GM21723 (cell line): ENCODE measurements at regions not wholly inside any gene's neighbourhood (a gene's known extent, or its start where the extent isn't known, plus 50 kb on each side); places are given as distances from the start of the nearest gene placed in this dataset.

Experiments
- ATAC-seq: cut with Tn5 transposase; IDR thresholded peaks from one replicate; pipeline ENCODE4 v1.9.1; 2021; ENCODE audit warnings: mild to moderate bottlenecking, moderate library complexity; ENCODE audit not compliant: unreplicated experiment

DNA sequence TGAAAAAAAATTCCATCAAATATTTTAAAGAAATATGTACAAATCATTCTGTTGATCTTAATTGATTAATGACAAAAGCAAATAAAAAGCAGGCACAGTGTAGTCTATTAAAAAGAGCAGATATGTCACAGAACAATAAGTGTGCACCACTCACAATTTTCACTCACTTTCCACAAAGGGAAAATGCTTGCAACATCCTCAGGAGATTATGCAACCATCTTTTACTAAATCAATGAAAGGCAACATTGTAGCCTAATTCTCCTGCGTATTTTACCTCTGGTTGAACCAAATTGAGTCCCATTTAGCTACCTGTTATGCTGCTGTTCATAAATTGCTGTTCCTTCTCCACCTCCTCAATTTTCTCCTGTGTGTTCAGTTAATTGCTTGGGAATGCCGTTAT lies 1346.8 kb upstream of the PIK3C3 start:
- no peak for ATAC-seq

DNA sequence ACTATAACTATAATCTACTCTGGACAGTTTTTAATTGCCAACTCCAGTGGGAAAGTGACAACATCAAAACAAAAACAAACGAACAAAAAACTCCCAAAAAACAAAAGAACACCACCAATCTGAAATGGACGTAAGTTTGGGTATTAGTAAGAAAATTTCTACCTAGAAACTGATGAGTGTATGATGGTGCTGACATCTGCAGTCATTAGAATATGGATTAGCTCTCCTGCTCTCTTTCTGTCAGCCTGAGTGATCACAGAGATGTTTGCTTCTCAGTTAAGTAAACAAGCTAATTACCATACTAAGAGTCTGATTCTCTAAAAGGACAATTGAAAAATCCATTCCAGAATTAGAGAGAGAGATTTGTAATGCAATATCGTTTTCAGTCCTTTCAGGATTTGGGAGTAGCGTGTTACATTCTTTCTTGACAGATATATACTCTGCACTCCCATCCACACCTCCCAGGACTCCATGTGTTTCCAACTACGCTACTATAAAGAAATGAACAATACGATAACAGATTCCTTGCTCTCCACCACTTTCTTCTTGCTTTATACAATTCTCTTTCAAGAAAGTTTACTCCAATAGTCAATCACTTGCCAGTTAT lies 1347.4 kb upstream of the PIK3C3 start:
- ATAC-seq: no peak

DNA sequence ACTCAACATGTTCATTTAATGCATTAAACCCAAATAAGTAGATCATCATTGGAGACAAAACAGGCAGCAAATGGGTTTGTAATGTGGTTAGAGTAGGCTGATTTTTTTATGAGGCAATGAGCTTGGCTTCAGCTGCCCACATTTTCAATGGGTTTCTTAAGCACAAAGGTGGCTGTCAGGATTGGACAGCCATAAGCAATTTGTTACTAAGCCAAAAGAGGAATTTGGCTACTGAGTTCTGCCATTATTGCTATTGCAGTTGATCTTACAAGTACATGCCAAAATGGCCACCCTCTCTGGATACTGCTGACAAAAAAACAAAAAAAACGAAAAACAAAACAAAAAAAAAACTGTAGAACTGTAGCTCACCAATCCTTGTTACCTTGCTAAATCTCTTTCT lies 1348.0 kb upstream of the PIK3C3 start:
- ATAC-seq: no peak

DNA sequence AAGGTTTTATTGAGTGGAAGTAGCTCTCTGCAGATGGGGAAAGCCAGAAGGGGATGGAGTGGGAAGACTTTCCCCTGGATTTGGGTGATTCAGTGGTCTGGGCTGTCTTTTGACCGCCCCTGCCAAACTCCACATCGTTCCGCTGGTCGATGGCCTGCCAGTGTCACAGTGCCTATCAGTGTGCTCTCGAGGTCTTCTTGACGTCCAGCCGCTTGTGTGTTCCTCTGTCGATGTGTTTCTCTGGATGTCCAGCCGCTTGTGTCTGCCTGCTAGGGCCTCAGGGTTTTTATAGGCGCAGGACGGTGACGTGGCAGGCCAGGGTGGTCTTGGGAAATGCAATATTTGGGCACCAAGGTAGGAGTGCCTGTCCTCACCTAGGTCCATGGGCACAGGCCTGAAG lies 1371.4 kb upstream of the PIK3C3 start:
- no peak for ATAC-seq

DNA sequence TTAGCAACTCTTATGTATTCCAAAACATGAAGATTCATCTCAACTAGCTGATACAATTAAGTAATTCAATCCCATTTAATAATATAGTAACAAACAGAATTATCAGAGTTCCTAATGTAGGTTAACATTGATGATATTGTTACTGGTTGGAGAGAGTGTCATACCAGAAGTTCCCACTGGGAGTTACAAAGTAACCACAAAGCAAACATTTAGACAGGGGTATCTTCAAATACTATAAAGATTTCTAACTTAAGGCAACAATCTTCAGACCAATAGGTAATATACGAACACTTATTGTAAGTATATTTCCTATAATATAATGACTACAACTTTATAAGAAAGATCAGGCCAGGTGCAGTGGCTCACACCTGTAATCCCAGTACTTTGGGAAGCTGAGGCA lies 1372.9 kb upstream of the PIK3C3 start:
- ATAC-seq: no peak

DNA sequence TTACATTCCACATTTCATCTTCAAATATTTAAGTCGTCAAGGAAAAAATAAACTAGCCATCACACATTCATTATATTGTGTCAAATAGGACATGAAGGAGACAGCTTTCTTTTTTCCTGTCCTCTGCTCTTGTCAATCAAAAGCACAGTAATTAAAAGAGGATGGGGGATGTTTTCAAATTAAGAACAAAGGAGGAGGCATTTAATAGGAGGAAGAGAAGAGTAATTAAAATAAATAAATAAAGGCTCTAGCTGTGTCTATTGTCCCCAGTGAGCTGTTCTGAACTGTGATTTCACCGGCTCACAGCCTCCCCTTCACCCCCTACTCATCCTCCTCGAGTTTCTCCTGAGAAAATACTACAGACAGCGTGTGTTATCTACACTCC lies 1377.1 kb upstream of the PIK3C3 start:
- ATAC-seq: no peak

DNA sequence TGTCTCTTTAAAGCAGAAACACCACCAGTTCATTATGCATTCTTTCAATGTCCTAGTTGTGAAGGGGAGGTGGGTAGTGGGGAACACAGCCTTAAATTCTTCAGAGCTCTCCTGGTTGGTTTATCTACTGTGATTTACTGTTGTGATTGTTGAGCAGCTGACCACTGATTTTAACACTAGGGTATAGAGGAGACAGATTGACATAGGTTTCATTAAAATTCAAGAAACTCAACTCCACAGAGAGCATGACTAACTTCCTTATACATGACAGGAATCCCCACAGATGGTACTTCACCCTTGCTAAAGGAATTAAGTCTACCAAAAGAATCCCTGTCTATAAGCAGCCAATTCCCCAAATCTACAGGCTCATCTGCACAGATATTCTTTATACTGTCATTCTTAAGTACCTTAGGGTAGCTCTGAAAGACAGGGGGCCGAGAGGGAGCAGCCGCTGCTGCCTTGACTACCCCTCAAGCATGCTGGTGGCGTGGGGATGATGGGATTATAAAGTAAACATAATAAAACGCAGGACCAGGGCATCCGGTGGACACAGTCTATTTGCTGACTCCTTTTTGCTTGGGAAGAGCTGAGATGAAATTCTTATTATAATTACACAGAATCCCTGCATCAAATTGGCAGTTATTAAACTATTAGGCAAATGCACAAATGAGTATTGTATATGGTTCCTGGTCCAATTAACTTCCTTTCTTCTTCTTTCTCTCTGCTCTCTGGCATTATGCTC lies 1377.6 kb upstream of the PIK3C3 start:
- ATAC-seq: no peak

DNA sequence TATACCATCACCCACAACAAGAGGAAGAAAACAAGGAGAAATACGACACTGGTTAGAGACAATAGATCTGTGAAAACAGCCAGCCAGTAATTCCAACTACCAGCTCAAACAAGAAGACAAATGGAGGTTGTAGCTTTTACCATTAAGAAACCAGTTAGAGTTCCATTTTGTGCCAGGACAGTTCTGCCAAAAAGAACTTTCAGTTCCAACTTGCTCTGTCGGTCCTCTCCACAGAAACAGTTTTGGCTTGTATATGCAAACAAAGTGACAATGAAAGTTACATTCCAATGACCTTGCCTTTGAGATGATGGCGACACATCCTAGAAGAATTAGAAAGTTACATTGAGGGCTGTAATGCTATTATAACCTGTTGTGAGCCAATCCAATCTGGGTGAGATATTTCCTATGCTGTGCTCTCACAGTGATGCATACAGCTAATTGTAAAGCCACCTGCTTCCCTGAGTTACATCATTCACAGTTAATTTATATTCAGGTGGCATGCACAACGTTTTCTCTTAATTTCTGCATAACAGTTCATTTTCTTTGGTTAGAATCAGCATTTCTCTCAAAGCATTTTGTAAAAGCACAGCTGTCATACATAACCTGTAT lies 1378.4 kb upstream of the PIK3C3 start:
- ATAC-seq: no peak

DNA sequence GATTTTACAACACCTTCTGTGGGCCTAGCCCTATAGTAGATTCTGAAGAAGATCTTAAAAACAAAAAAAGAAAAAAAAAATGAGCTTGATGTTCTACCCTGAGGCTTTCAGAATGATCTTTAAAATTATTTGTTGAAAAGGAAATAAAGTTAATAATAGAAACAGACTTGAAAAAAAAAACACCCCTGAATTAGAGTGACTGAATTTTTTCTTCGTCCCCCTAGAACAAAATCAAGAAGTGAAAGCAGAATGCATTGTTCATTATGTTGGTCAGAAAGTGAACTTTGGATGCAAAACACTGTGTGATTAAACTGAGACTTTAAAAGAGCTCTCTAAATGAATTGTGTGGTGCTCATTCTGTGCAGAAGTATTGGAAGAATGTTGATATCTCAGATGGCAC lies 1384.4 kb upstream of the PIK3C3 start:
- ATAC-seq: no peak

DNA sequence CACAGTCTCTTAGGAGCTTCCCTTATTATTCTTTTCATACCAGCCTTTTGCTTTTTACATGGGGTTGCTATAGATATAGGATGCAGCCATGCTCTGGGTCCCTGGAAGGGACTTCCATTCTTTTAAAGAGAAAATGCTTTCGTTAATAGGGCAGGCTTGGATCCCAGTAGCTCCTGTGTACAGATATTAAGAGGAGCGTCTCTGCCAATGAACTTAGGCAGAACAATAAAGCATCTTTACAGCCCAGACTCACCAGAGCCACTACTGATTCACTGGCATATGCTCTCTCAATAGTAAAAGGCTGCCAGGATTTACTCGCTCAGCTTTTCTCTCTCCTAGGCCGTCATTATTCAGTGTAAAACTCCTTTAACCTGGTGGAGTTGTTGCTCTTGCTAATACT lies 1385.4 kb upstream of the PIK3C3 start:
- ATAC-seq: no peak

DNA sequence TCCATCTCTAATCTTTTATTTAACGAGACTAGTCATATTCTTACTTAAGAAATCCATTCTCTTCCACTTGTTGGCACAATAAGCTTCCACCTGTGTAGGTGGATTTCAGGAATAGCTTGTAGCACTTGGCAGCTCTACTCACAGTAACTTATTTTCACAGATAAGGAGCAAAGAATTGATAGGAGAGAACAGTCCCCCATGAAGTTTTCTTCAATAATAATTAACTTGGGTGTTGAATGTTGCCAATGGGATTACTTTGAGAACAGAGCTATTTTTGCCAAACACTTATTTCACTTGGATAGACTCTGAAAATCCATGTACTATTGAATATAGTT lies 1388.6 kb upstream of the PIK3C3 start:
- ATAC-seq: no peak

DNA sequence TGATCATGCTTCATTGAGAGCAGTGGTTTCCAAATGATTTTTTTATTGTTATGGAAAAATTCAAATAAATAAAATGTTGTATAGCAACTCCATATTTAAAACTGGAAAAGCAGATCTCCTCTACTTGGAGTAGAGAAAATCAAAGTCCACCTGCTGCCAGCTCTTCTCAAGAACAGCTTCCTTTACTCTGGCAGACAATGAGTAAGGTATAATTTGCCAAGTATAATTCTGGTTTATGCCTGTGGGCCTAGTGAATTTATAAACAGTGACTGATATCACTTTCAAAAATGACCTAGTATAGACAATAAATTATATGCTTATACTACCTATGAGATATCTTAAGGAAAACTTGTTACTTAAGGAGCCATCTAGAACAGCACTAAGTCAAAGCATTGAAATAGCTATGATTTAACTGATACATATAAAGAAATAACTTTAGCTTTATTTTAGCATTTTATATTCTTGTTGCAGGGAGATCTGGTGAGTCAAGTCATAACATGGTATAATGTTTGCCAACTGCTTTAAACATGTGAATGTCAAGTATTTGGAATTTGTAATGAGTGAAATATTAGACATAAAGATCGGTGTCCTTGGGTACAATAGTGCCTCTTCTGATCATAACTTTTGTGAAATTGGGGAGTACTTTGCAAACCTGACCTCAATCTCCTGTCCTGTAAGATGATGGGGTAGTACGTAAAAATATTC lies 1389.1 kb upstream of the PIK3C3 start:
- no peak for ATAC-seq

DNA sequence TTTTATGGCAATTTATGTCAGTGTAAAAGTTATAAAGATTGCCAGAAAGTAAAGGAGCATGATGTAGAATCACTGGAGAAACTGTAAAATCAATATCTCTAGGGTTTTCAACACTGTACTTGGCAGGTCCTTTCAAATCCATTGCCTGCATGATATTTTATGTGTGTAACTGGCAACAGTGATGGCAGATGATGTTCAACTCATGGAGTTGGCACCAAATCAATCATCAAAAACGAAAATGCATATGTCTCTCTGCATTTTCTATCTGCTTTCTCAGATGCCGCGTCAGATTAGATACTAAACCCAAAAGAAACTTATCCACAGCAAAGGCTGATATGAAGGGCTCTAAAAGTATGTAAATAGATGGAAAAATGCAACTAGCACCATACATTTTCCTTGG lies 1395.5 kb upstream of the PIK3C3 start:
- no peak for ATAC-seq

DNA sequence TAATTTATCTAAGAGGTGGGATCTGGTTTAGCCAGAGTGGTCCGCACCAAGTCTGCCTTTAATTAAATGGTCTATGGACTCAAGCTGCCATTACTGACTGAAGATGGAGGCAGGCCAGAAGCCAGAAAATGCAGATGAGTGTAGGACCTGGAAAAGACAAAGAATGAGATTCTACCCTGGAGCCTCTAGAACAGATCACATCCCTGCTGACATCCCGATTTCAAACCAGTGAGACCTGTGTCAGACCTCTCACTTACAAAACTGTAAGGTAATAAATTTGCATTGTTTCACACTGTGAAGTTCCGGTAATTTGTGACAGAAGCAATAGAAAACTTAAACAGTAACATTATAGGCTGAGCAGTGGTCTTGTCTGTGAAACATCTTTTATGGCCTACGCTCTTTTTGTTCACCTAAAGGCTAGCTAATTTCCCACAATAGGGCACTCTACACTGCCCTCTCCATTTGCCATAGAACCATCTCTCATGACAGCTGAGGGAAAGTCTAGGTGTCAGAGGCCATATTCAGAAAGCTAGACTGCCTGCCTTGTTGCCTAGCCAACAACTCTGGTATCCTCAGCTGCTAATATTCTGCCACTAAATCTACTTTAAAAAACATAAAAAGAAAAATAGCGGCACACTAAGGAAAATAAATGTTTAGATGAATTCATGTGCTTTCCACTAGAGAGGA lies 1396.2 kb upstream of the PIK3C3 start:
- no peak for ATAC-seq

DNA sequence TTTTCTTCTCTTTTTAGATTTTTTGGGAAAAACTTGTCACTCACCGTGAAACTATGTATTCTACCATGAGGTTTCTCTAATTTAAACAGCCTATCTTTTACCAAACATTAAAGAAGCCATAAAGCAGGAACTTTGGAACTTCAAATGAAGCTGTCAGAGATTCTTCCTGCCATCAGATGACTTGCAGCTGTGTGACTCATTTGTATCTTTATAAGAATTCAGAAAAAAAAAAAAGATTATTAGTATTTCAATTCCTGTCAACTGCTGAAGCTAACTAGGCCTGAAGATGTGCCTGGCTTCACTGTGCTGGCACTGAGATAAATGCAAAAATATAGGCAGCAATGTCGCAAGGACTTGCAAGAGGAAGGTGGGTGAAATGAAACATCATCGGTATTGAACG lies 1399.1 kb upstream of the PIK3C3 start:
- ATAC-seq: no peak

DNA sequence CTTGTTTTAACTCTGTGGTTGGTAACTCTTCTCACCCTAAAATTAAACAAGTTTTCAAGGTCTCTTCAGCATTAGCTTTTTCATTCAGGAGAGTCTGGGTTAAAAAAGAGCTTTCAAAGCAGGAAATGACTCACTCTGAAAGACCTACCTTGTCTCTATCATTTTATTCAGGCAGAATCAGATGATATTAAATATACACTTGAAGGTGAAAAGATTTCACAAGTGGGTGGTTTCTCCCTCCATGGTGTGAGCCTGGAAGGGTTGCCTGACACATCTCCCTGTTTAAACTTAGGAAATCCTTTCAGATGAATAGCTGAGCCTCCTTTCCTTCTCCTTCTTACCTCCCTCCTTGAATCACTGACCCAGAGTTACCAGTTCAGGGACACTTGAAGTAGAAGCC lies 1402.0 kb upstream of the PIK3C3 start:
- ATAC-seq: no peak

DNA sequence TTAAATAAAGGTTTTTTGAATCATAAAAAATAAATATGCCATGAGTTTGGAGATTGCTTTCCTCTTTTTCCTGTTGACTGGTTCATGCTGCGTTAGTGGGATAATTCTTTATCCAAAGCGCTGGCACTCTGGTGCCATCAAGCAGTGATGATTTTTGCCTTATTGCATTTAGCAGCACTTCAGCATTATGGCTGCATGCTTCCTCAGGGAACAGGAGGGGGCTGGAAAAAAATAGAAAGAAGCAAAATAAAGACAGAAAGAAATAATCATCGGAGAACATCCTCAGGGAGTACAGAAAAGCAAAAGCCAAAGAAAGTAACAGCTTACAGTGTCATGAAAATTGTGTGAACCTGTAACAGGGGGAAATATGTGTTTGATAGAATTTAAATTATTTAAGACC lies 1408.2 kb upstream of the PIK3C3 start:
- ATAC-seq: no peak

DNA sequence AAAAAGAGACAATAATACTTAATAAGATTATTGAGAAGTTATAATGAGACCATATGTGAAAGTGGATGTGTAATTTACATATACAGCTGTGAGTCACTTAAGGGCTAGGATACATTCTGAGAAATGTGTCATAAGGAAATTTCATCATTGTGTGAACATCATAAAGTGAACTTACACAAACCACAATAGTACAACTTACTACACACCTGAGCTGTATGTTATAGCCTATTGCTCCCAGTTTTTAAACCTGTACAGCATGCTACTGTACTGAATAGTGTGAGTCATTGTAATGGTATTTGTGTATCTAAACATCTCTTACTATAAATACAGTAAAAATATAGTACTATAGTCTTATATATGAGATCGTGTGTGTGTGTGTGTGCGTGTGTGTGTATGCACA lies 1420.3 kb upstream of the PIK3C3 start:
- ATAC-seq: no peak

DNA sequence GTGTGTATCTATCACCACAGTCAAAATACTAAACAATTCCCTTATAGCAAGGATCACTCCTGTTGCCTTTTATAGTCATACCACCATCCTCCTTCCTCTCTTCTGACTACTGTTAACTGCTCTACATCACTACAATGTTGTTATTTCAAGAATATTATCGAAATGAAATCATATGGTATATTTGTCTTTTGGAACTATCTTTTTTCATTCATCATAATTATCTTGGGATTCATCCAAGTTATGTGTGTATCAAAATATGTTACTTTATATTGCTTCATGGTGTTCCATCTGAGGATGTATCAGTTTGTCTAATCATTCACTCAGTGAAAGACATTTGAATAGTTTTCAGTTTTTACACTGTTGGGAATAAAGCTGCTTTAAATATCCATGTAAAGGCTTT lies 1423.0 kb upstream of the PIK3C3 start:
- ATAC-seq: no peak

DNA sequence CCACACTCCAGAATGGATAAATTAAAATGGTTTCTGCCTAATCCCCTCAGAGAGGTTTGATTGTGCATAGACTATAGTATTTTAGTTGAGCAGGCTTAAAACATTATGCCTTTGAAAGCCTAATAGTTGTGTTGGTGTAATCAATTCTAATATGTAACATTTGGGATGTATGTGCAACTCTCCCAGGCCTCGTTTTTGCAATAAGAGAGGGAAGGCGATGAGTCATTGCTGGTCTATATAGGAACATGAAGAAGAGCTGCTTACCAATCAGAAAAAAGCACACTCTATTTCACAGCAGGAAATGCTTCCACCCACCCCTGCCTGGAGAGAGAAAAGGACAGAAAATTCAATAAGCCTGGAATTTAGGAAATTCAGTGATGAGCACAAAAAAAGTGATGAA lies 1424.0 kb upstream of the PIK3C3 start:
- ATAC-seq: no peak

DNA sequence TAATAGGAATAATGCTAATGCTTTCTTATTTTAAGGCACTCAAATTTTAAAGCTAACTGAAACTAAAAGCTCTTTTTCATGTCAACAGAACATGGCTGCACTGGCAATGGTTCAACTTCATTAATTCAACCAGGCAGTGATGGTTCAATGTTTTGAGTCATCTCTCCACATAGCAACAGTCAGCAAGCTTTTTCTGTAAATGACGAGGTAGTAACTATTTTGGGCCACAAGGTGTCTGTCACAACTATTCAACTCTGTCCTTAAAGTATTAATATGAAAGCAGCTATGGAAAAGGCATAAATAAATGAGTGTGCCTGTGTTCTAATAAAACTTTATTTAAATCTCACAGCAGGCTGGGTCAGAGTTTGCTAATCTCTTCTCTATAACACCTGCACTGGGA lies 1425.6 kb upstream of the PIK3C3 start:
- ATAC-seq: no peak

DNA sequence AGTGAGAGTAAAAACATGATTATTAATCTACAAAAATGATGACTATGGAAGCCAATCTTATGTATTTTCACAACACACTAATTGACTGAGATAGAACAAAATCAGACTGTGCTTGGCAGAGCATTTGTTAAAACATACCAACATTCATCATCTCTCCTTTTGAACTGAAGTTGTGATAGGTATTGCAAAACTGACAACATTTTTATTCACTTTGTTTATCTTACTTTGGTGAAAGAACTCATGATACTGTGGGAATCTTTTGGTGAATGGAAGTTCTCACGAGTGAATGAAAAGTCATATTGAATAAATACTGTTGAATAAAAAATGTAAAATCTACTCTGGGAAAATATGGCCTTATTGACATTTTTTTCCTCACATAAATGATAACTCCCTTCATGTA lies 1430.2 kb upstream of the PIK3C3 start:
- no peak for ATAC-seq
